ENCODE measurements at regions not wholly inside any gene's neighbourhood (a gene's known extent, or its start where the extent isn't known, plus 50 kb on each side); places are given as distances from the start of the nearest gene placed in this dataset.
"Not testable (repeated sequence)": the region's sequence is repeated elsewhere in the genome, so short reads cannot be mapped to it uniquely, and the experiment has no call there.

GRCh38 chr7:53624356-53624755 is 588.9 kb downstream of the POM121L12 start:
- Mint-ChIP-seq H3K36me3 (peaks cover 17% of the 10 kb centered on the region), H3K9me3 (peaks cover 15% of the 10 kb centered on the region), H3K4me3 (no peak overlapping the region), H3K27me3 (ENCODE audit: low read depth) (no peaks in the 10 kb centered on the region), H3K27ac (no peak overlapping the region), H3K4me1 (peaks cover 6% of the 10 kb centered on the region)
- POLR2A ChIA-PET = no interaction called here
- DNase-seq (ENCODE audit: low spot score) (no peak), ATAC-seq (no peak)
- CTCF ChIA-PET = no interaction called here
- TF ChIP-seq PRDM15 (CRISPR knock-in tag; IDR thresholded peaks at IDR 0.05) (no peak), JAZF1 (CRISPR knock-in tag; IDR thresholded peaks at IDR 0.05) (no peak), NFE2L1 (CRISPR knock-in tag; IDR thresholded peaks at IDR 0.05) (no peak), SP1 (CRISPR knock-in tag; conservative IDR thresholded peaks at IDR 0.05) (no peak), HMGXB4 (CRISPR knock-in tag; IDR thresholded peaks at IDR 0.05) (no peak), JUN (CRISPR knock-in tag; IDR thresholded peaks at IDR 0.05) (no peak), MAX (CRISPR knock-in tag; IDR thresholded peaks at IDR 0.05) (no peak), TP53 (CRISPR knock-in tag; IDR thresholded peaks at IDR 0.05) (no peak), ZNF121 (CRISPR knock-in tag; IDR thresholded peaks at IDR 0.05) (no peak), IRF2 (CRISPR knock-in tag; IDR thresholded peaks at IDR 0.05; ENCODE audit: borderline replicate concordance, low read depth) (no peak), ZSCAN18 (CRISPR knock-in tag; IDR thresholded peaks at IDR 0.05) (no peak)

GRCh38 chr7:53628775-53629174 is 593.3 kb downstream of the POM121L12 start:
- ATAC-seq = no peak
- no peaks in the 10 kb centered on the region for H3K27me3 Mint-ChIP-seq (ENCODE audit: low read depth)
- H3K9me3 Mint-ChIP-seq = 0 out of 2 replicates have a peak, but pooled peaks cover 7% of the 10 kb centered on the region
- no peak for DNase-seq (ENCODE audit: low spot score)
- no peak overlapping the region for H3K27ac Mint-ChIP-seq
- ChIA-PET CTCF (no interaction called here), POLR2A (no interaction called here)
- no peak overlapping the region for H3K4me3 Mint-ChIP-seq
- no peaks in the 10 kb centered on the region for H3K36me3 Mint-ChIP-seq
- no peaks in the 10 kb centered on the region for H3K4me1 Mint-ChIP-seq
- TF ChIP-seq HMGXB4 (CRISPR knock-in tag; IDR thresholded peaks at IDR 0.05) = no peak
- TF ChIP-seq NFYB (CRISPR knock-in tag; conservative IDR thresholded peaks at IDR 0.05; ENCODE audit: low read depth) = no peak
- TF ChIP-seq GABPB1 (CRISPR knock-in tag; IDR thresholded peaks at IDR 0.05) = no peak

- Mint-ChIP-seq H3K36me3 (peaks cover 31% of the 10 kb centered on the region), H3K9me3 (peaks cover 45% of the 10 kb centered on the region)
- H3K27ac Mint-ChIP-seq; H3K27me3 Mint-ChIP-seq (ENCODE audit: low read depth); CTCF ChIA-PET; POLR2A ChIA-PET; H3K4me1 Mint-ChIP-seq; ATAC-seq; DNase-seq (ENCODE audit: low spot score); H3K4me3 Mint-ChIP-seq: not testable (repeated sequence)
Observed at GRCh38 chr7:53635251-53635650, 599.8 kb downstream of the POM121L12 start.

Measured in WTC11 (cell line).